B cell (primary cell): ENCODE measurements at regions not wholly inside any gene's neighbourhood (a gene's known extent, or its start where the extent isn't known, plus 50 kb on each side); places are given as distances from the start of the nearest gene placed in this dataset.

ENCODE experiments used
- ATAC-seq: fragments of 200-7000 bp; cut with Tn5 transposase; one replicate; pipeline ENCODE4 v1.10.0; 2021; ENCODE audit warnings: low read depth, mild to moderate bottlenecking, moderate number of reproducible peaks, moderate library complexity
- CTCF ChIA-PET: fragments of 350-600 bp; sonication (Branson Sonifier 250); formaldehyde crosslinking; loops from one replicate; lab custom pipeline; 2021; ENCODE audit warnings: antibody characterized with exemption, inconsistent platforms; lab: Charles Lee
- POLR2A ChIA-PET: fragments of 350-600 bp; sonication (Branson Sonifier 250); formaldehyde crosslinking; loops from one replicate; lab custom pipeline; 2021; ENCODE audit warnings: antibody characterized with exemption; lab: Charles Lee
- DNase-seq: peaks from one replicate; pipeline ENCODE4 v3.0.0; 2013
- H2AFZ ChIP-seq: 2 replicates; pipeline ENCODE4 v1.6.1; 2012; ENCODE audit warnings: mild to moderate bottlenecking, low read depth, low read length; ENCODE audit not compliant: insufficient read depth, poor library complexity, severe bottlenecking
- H3K27ac ChIP-seq, 2 donors: 1 replicate in 1 of 2; 2 replicates in 1 of 2; pipeline ENCODE4 v1.5.1; 2012 to 2013; ENCODE audit warnings: low read length in 2 of 2, mild to moderate bottlenecking in 2 of 2, moderate library complexity in 1 of 2
- H3K27me3 ChIP-seq, 4 experiments: fragments of 200-600 bp in 1 of 4; sonication (generic) in 1 of 4; replicated peaks in 1 of 4; 1 replicate in 2 of 4; 2 replicates in 2 of 4; pipeline versions ENCODE4 v1.6.1 to v1.7.0; 2013 to 2016; ENCODE audit warnings: low read length in 3 of 4, mild to moderate bottlenecking in 2 of 4, mixed read lengths in 1 of 4, moderate library complexity in 1 of 4; ENCODE audit not compliant: insufficient read depth in 4 of 4, control insufficient read depth in 3 of 4; ENCODE audit errors: control extremely low read depth in 1 of 4
- H3K36me3 ChIP-seq, 2 experiments: replicated peaks in 1 of 2; 1 replicate in 1 of 2; 2 replicates in 1 of 2; pipeline versions ENCODE4 v1.6.1 to v1.7.1; 2013; ENCODE audit warnings: low read length in 1 of 2; ENCODE audit not compliant: insufficient read depth in 2 of 2, control insufficient read depth in 1 of 2; ENCODE audit errors: control extremely low read depth in 1 of 2, extremely low read depth in 1 of 2
- H3K4me1 ChIP-seq, 2 donors: fragments of 200-600 bp in 1 of 2; sonication (generic) in 1 of 2; 1 replicate in 1 of 2; 2 replicates in 1 of 2; pipeline versions ENCODE4 v1.5.1 to v1.6.1; 2013 to 2017; ENCODE audit warnings: low read length in 2 of 2; ENCODE audit not compliant: control insufficient read depth in 2 of 2, insufficient read depth in 2 of 2
- H3K4me2 ChIP-seq: replicated peaks from 2 replicates; pipeline ENCODE3; 2012; ENCODE audit warnings: mild to moderate bottlenecking, low read depth, low read length; ENCODE audit not compliant: poor library complexity, severe bottlenecking
- H3K4me3 ChIP-seq, 5 experiments: fragments of 200-600 bp in 1 of 5; sonication (generic) in 1 of 5; 1 replicate in 3 of 5; 2 replicates in 2 of 5; pipeline versions ENCODE4 v1.5.1 to v1.7.0; 2011 to 2016; ENCODE audit warnings: low read length in 4 of 5, mild to moderate bottlenecking in 4 of 5, low read depth in 2 of 5, control low read depth in 1 of 5, moderate library complexity in 1 of 5; ENCODE audit not compliant: insufficient read depth in 1 of 5; ENCODE audit errors: control extremely low read depth in 1 of 5, extremely low read depth in 1 of 5
- H3K79me2 ChIP-seq: fragments of 200-600 bp; sonication (generic); one replicate; pipeline ENCODE4 v1.6.0; 2016; ENCODE audit warnings: low read length; ENCODE audit not compliant: control insufficient read depth, insufficient read depth
- H3K9ac ChIP-seq: fragments of 200-600 bp; sonication (generic); 2 replicates; pipeline ENCODE4 v1.6.1; 2017; ENCODE audit warnings: mild to moderate bottlenecking, low read length, moderate library complexity
- H3K9me3 ChIP-seq, 3 donors: one replicate each; pipeline versions ENCODE4 v1.6.1 to v1.7.1; 2013; ENCODE audit warnings: low read length in 2 of 3; ENCODE audit not compliant: control insufficient read depth in 2 of 3, insufficient read depth in 1 of 3; ENCODE audit errors: control extremely low read depth in 1 of 3
- H4K20me1 ChIP-seq: 2 replicates; pipeline ENCODE4 v1.6.0; 2012; ENCODE audit warnings: mild to moderate bottlenecking, low read length; ENCODE audit not compliant: insufficient read depth, control insufficient read depth, poor library complexity, severe bottlenecking
- H3K27ac Mint-ChIP-seq: one replicate; pipeline ENCODE4 v1.8.0; 2021; ENCODE audit warnings: mixed read lengths
- H3K27me3 Mint-ChIP-seq: one replicate; pipeline ENCODE4 v1.8.0; 2021; ENCODE audit warnings: mixed read lengths
- H3K4me1 Mint-ChIP-seq: one replicate; pipeline ENCODE4 v1.8.0; 2021; ENCODE audit warnings: mixed read lengths
- H3K4me3 Mint-ChIP-seq: one replicate; pipeline ENCODE4 v1.8.0; 2021; ENCODE audit warnings: mixed read lengths
- H3K9me3 Mint-ChIP-seq: one replicate; pipeline ENCODE4 v1.8.0; 2022; ENCODE audit warnings: mixed read lengths; ENCODE audit not compliant: insufficient read depth
- EZH2 ChIP-seq: IDR thresholded peaks from 2 replicates; pipeline ENCODE4 v1.6.1; 2012; ENCODE audit warnings: borderline replicate concordance, low read depth, mild to moderate bottlenecking, moderate library complexity, low read length; ENCODE audit not compliant: insufficient read depth, poor library complexity, severe bottlenecking
- WGBS: methylation state at CpG from one replicate; pipeline ENCODE4 v1.1.5; 2013; ENCODE audit warnings: missing lambda C conversion rate; ENCODE audit not compliant: insufficient coverage; 5-methylcytosine and 5-hydroxymethylcytosine counted together
- intact Hi-C: fragments of 100-400 bp; cut with micrococcal nuclease; formaldehyde crosslinking; loops from one replicate; pipeline ENCODE4 v1.10.0; 2022
- TF ChIP-seq, protein P1 (sequence below): fragments of 200-600 bp; IDR thresholded peaks from one replicate; pipeline ENCODE4 v1.8.0; 2022; ENCODE audit warnings: antibody characterized with exemption, mild to moderate bottlenecking

- no peak for DNase-seq
- Histone ChIP-seq H3K4me1 (no peaks in the 10 kb centered on the region), H3K4me3 (no peak overlapping the region), H3K27ac (no peak overlapping the region), H3K9me3 (no peaks in the 10 kb centered on the region), H4K20me1 (no peaks in the 10 kb centered on the region), H3K79me2 (no peaks in the 10 kb centered on the region), H3K36me3 (no peaks in the 10 kb centered on the region), H3K27me3 (peaks cover 0 to 7% (median 0%) of the 10 kb centered on the region in 4 experiments), H2AFZ (no peak overlapping the region), H3K9ac (no peak overlapping the region), H3K4me2 (no peak overlapping the region)
- ATAC-seq = no peak
- Mint-ChIP-seq H3K4me1 (peaks cover 3% of the 10 kb centered on the region), H3K27ac (no peak overlapping the region), H3K27me3 (peaks cover 35% of the 10 kb centered on the region), H3K4me3 (no peak overlapping the region), H3K9me3 (no peaks in the 10 kb centered on the region)
- intact Hi-C loops = no loop called here
- WGBS = 94% methylated on average over 10 of the region's 12 CpGs
- CTCF ChIA-PET = no interaction called here
- POLR2A ChIA-PET = no interaction called here
- no peak for TF ChIP-seq EZH2
- TF ChIP-seq, protein P1, sequence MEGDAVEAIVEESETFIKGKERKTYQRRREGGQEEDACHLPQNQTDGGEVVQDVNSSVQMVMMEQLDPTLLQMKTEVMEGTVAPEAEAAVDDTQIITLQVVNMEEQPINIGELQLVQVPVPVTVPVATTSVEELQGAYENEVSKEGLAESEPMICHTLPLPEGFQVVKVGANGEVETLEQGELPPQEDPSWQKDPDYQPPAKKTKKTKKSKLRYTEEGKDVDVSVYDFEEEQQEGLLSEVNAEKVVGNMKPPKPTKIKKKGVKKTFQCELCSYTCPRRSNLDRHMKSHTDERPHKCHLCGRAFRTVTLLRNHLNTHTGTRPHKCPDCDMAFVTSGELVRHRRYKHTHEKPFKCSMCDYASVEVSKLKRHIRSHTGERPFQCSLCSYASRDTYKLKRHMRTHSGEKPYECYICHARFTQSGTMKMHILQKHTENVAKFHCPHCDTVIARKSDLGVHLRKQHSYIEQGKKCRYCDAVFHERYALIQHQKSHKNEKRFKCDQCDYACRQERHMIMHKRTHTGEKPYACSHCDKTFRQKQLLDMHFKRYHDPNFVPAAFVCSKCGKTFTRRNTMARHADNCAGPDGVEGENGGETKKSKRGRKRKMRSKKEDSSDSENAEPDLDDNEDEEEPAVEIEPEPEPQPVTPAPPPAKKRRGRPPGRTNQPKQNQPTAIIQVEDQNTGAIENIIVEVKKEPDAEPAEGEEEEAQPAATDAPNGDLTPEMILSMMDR = no peak
Measured at GRCh38 chr20:57774111-57774880, 64.5 kb upstream of the PMEPA1 start.

DNA sequence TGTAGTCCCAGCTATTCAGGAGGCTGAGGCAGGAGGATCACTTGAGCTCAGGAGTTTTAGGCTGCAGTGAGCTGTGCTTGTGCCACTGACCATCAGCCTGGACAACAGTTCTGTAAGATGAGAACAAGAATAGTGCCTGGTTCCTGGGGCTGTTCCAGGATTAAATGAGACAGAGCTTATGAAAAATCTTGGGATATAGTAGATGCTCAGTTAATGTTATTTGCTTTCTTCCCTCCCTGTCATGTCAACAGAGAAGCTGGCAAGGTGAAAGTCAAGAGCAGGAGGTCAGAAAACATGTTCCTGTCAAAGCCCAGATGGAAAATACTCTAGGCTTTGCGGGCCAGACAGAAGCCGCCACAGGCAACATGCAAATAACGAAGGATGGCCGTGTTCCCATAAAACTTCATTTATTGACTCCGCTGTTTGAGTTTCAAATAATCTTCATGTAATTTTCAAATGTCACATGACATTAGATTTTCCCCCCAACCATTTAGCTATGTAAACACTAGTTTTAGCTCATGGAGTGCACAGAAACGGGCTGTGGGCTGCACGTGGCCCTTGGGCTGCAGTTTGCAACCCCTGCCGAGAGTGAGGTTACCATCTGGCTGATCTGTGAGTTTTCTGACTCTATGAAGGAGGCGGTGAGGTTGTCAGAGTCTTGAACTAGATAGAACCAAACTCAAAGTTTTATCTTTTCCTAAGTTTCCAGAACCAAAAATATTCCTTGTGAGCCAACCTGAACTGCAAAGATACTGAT, 63.4 kb upstream of the PMEPA1 start:
- Histone ChIP-seq H4K20me1 (no peaks in the 10 kb centered on the region), H3K79me2 (no peaks in the 10 kb centered on the region), H3K36me3 (no peaks in the 10 kb centered on the region), H3K9ac (no peak overlapping the region), H3K4me1 (no peaks in the 10 kb centered on the region), H3K27ac (no peak overlapping the region), H2AFZ (no peak overlapping the region), H3K4me2 (no peak overlapping the region), H3K4me3 (no peak overlapping the region), H3K27me3 (peaks cover 0 to 2% (median 0%) of the 10 kb centered on the region in 4 experiments), H3K9me3 (no peaks in the 10 kb centered on the region)
- CTCF ChIA-PET = no interaction called here
- H3K4me3 Mint-ChIP-seq = no peak overlapping the region
- 86% methylated on average over 6 of the region's 9 CpGs for WGBS
- H3K27me3 Mint-ChIP-seq = peaks cover 28% of the 10 kb centered on the region
- ATAC-seq = no peak
- TF ChIP-seq EZH2 = no peak
- TF ChIP-seq, protein P1 = no peak
- DNase-seq = no peak
- H3K9me3 Mint-ChIP-seq = no peaks in the 10 kb centered on the region
- H3K4me1 Mint-ChIP-seq = peaks cover 3% of the 10 kb centered on the region
- POLR2A ChIA-PET = no interaction called here
- intact Hi-C loops = no loop called here
- H3K27ac Mint-ChIP-seq = no peak overlapping the region
